Transverse colon (tissue), 4 donors: ENCODE measurements at regions not wholly inside any gene's neighbourhood (a gene's known extent, or its start where the extent isn't known, plus 50 kb on each side); places are given as distances from the start of the nearest gene placed in this dataset.

ENCODE experiments used
- CTCF ChIP-seq, 5 experiments: fragments of 200-600 bp in 3 of 5; fragments of 450-650 bp in 2 of 5; sonication (generic) in 3 of 5; IDR thresholded peaks; 1 replicate in 2 of 5; 2 replicates in 3 of 5; pipeline ENCODE4 v1.5.1; 2016 to 2017; ENCODE audit warnings: antibody characterized with exemption in 5 of 5, inconsistent platforms in 3 of 5, mild to moderate bottlenecking in 2 of 5, moderate library complexity in 1 of 5
- EP300 ChIP-seq: sonication (generic); formaldehyde crosslinking; IDR thresholded peaks from one replicate; pipeline ENCODE4 v1.6.1; 2017; ENCODE audit warnings: antibody characterized with exemption, low read depth
- POLR2A ChIP-seq: fragments of 450-650 bp; IDR thresholded peaks from one replicate; pipeline ENCODE4 v1.6.1; 2016; ENCODE audit warnings: antibody characterized with exemption, mild to moderate bottlenecking, moderate library complexity
- POLR2AphosphoS5 ChIP-seq, 3 donors: sonication (generic); formaldehyde crosslinking; IDR thresholded peaks; one replicate each; pipeline ENCODE4 v1.6.1; 2016; ENCODE audit warnings: antibody characterized with exemption in 3 of 3

GRCh38 chr3:193187070-193187722 lies 53.8 kb upstream of the PLAAT1 start:
- no peak for TF ChIP-seq POLR2AphosphoS5 (IDR thresholded peaks at IDR 0.05)
- no peak for TF ChIP-seq CTCF (IDR thresholded peaks at IDR 0.05)
- TF ChIP-seq EP300 = no peak
- no peak for TF ChIP-seq POLR2A
